ENCODE measurements at regions not wholly inside any gene's neighbourhood (a gene's known extent, or its start where the extent isn't known, plus 50 kb on each side); places are given as distances from the start of the nearest gene placed in this dataset.

- peak in 2 of 6 donors; percentile 49 to 82 for DNase-seq (ENCODE audit: low read depth in 4 of 6, low spot score in 6 of 6)
- no peaks in the 10 kb centered on the region for H3K9me3 ChIP-seq (ENCODE audit: control insufficient read depth, insufficient read depth, low read length)
- 15% methylated on average over 2 of the region's 2 CpGs for WGBS (ENCODE audit: insufficient coverage)
- H3K4me3 ChIP-seq (ENCODE audit: low read depth, low read length), result no peak overlapping the region
- H3K4me1 ChIP-seq (ENCODE audit: control insufficient read depth, insufficient read depth, low read length), result peaks cover 25% of the 10 kb centered on the region
- peaks cover 5% of the 10 kb centered on the region for H3K27me3 ChIP-seq (ENCODE audit: control insufficient read depth, insufficient read depth, low read length)
- H3K27ac ChIP-seq (ENCODE audit: low read depth, low read length), result no peak overlapping the region
- H3K36me3 ChIP-seq (ENCODE audit: control insufficient read depth, insufficient read depth, low read length), result no peaks in the 10 kb centered on the region
Measured at GRCh38 chr11:116461789-116462188, 311.0 kb downstream of the BUD13 start.

- H3K4me1 ChIP-seq (ENCODE audit: control insufficient read depth, insufficient read depth, low read length), result peaks cover 25% of the 10 kb centered on the region
- no peaks in the 10 kb centered on the region for H3K9me3 ChIP-seq (ENCODE audit: control insufficient read depth, insufficient read depth, low read length)
- H3K27ac ChIP-seq (ENCODE audit: low read depth, low read length), result no peak overlapping the region
- WGBS (ENCODE audit: insufficient coverage), result 88% methylated on average over 3 of the region's 3 CpGs
- H3K4me3 ChIP-seq (ENCODE audit: low read depth, low read length), result no peak overlapping the region
- H3K27me3 ChIP-seq (ENCODE audit: control insufficient read depth, insufficient read depth, low read length), result peaks cover 5% of the 10 kb centered on the region
- no peaks in the 10 kb centered on the region for H3K36me3 ChIP-seq (ENCODE audit: control insufficient read depth, insufficient read depth, low read length)
- DNase-seq (ENCODE audit: low read depth in 4 of 6, low spot score in 6 of 6), result no peak
Measured at GRCh38 chr11:116460156-116460920, 312.4 kb downstream of the BUD13 start.

GRCh38 chr11:116459185-116460045 is 313.4 kb downstream of the BUD13 start:
- Histone ChIP-seq H3K4me3 (ENCODE audit: low read depth, low read length) (no peak overlapping the region), H3K4me1 (ENCODE audit: control insufficient read depth, insufficient read depth, low read length) (peaks cover 25% of the 10 kb centered on the region), H3K27me3 (ENCODE audit: control insufficient read depth, insufficient read depth, low read length) (peaks cover 3% of the 10 kb centered on the region), H3K36me3 (ENCODE audit: control insufficient read depth, insufficient read depth, low read length) (no peaks in the 10 kb centered on the region), H3K27ac (ENCODE audit: low read depth, low read length) (no peak overlapping the region), H3K9me3 (ENCODE audit: control insufficient read depth, insufficient read depth, low read length) (no peaks in the 10 kb centered on the region)
- WGBS (ENCODE audit: insufficient coverage), result 61% methylated on average over 8 of the region's 13 CpGs
- DNase-seq (ENCODE audit: low read depth in 4 of 6, low spot score in 6 of 6), result peak in 1 of 6 donors; percentile 55

- H3K36me3 ChIP-seq (ENCODE audit: control insufficient read depth, insufficient read depth, low read length), result no peaks in the 10 kb centered on the region
- no peaks in the 10 kb centered on the region for H3K9me3 ChIP-seq (ENCODE audit: control insufficient read depth, insufficient read depth, low read length)
- no peak overlapping the region for H3K4me3 ChIP-seq (ENCODE audit: low read depth, low read length)
- 100% methylated on average over 1 of the region's 4 CpGs for WGBS (ENCODE audit: insufficient coverage)
- no peak for DNase-seq (ENCODE audit: low read depth in 4 of 6, low spot score in 6 of 6)
- no peak overlapping the region for H3K27ac ChIP-seq (ENCODE audit: low read depth, low read length)
- H3K4me1 ChIP-seq (ENCODE audit: control insufficient read depth, insufficient read depth, low read length), result peaks cover 25% of the 10 kb centered on the region
- H3K27me3 ChIP-seq (ENCODE audit: control insufficient read depth, insufficient read depth, low read length), result peaks cover 3% of the 10 kb centered on the region
Measured at GRCh38 chr11:116458546-116458945, 314.2 kb downstream of the BUD13 start.

GRCh38 chr11:116457336-116458007 is 315.3 kb downstream of the BUD13 start:
- 34% methylated on average over 7 of the region's 10 CpGs for WGBS (ENCODE audit: insufficient coverage)
- H3K9me3 ChIP-seq (ENCODE audit: control insufficient read depth, insufficient read depth, low read length), result no peaks in the 10 kb centered on the region
- H3K27ac ChIP-seq (ENCODE audit: low read depth, low read length), result no peak overlapping the region
- H3K4me3 ChIP-seq (ENCODE audit: low read depth, low read length), result no peak overlapping the region
- H3K27me3 ChIP-seq (ENCODE audit: control insufficient read depth, insufficient read depth, low read length), result peaks cover 3% of the 10 kb centered on the region
- DNase-seq (ENCODE audit: low read depth in 4 of 6, low spot score in 6 of 6), result peak in 1 of 6 donors; percentile 59
- peaks cover 25% of the 10 kb centered on the region for H3K4me1 ChIP-seq (ENCODE audit: control insufficient read depth, insufficient read depth, low read length)
- H3K36me3 ChIP-seq (ENCODE audit: control insufficient read depth, insufficient read depth, low read length), result no peaks in the 10 kb centered on the region

- WGBS (ENCODE audit: insufficient coverage), result 88% methylated on average over 1 of the region's 1 CpG
- Histone ChIP-seq H3K36me3 (ENCODE audit: control insufficient read depth, insufficient read depth, low read length) (no peaks in the 10 kb centered on the region), H3K9me3 (ENCODE audit: control insufficient read depth, insufficient read depth, low read length) (peaks cover 3% of the 10 kb centered on the region), H3K27me3 (ENCODE audit: control insufficient read depth, insufficient read depth, low read length) (no peaks in the 10 kb centered on the region), H3K27ac (ENCODE audit: low read depth, low read length) (no peak overlapping the region), H3K4me3 (ENCODE audit: low read depth, low read length) (no peak overlapping the region), H3K4me1 (ENCODE audit: control insufficient read depth, insufficient read depth, low read length) (peaks cover 18% of the 10 kb centered on the region)
- peak in 1 of 6 donors; percentile 7 for DNase-seq (ENCODE audit: low read depth in 4 of 6, low spot score in 6 of 6)
Measured at GRCh38 chr11:116454951-116455350, 317.8 kb downstream of the BUD13 start.

GRCh38 chr11:116454020-116454645 is 318.7 kb downstream of the BUD13 start:
- Histone ChIP-seq H3K36me3 (ENCODE audit: control insufficient read depth, insufficient read depth, low read length) (no peaks in the 10 kb centered on the region), H3K4me3 (ENCODE audit: low read depth, low read length) (no peak overlapping the region), H3K27me3 (ENCODE audit: control insufficient read depth, insufficient read depth, low read length) (no peaks in the 10 kb centered on the region), H3K9me3 (ENCODE audit: control insufficient read depth, insufficient read depth, low read length) (peaks cover 3% of the 10 kb centered on the region), H3K27ac (ENCODE audit: low read depth, low read length) (no peak overlapping the region), H3K4me1 (ENCODE audit: control insufficient read depth, insufficient read depth, low read length) (peaks cover 15% of the 10 kb centered on the region)
- peak in 2 of 6 donors; percentile 73 to 74 for DNase-seq (ENCODE audit: low read depth in 4 of 6, low spot score in 6 of 6)
- 52% methylated on average over 8 of the region's 9 CpGs for WGBS (ENCODE audit: insufficient coverage)

GRCh38 chr11:116452461-116452860 is 320.3 kb downstream of the BUD13 start:
- H3K36me3 ChIP-seq (ENCODE audit: control insufficient read depth, insufficient read depth, low read length), result no peaks in the 10 kb centered on the region
- H3K9me3 ChIP-seq (ENCODE audit: control insufficient read depth, insufficient read depth, low read length), result peaks cover 3% of the 10 kb centered on the region
- WGBS (ENCODE audit: insufficient coverage), result 46% methylated on average over 3 of the region's 3 CpGs
- H3K27ac ChIP-seq (ENCODE audit: low read depth, low read length), result no peak overlapping the region
- no peak overlapping the region for H3K4me3 ChIP-seq (ENCODE audit: low read depth, low read length)
- H3K4me1 ChIP-seq (ENCODE audit: control insufficient read depth, insufficient read depth, low read length), result peaks cover 6% of the 10 kb centered on the region
- DNase-seq (ENCODE audit: low read depth in 4 of 6, low spot score in 6 of 6), result peak in 1 of 6 donors; percentile 68
- H3K27me3 ChIP-seq (ENCODE audit: control insufficient read depth, insufficient read depth, low read length), result no peaks in the 10 kb centered on the region

- Histone ChIP-seq H3K36me3 (ENCODE audit: control insufficient read depth, insufficient read depth, low read length) (no peaks in the 10 kb centered on the region), H3K4me3 (ENCODE audit: low read depth, low read length) (no peak overlapping the region), H3K4me1 (ENCODE audit: control insufficient read depth, insufficient read depth, low read length) (no peaks in the 10 kb centered on the region), H3K9me3 (ENCODE audit: control insufficient read depth, insufficient read depth, low read length) (peaks cover 3% of the 10 kb centered on the region), H3K27ac (ENCODE audit: low read depth, low read length) (no peak overlapping the region), H3K27me3 (ENCODE audit: control insufficient read depth, insufficient read depth, low read length) (no peaks in the 10 kb centered on the region)
- DNase-seq (ENCODE audit: low read depth in 4 of 6, low spot score in 6 of 6), result no peak
- no CpG with 5 or more reads among the region's 1 CpG for WGBS (ENCODE audit: insufficient coverage)
Measured at GRCh38 chr11:116449522-116449921, 323.3 kb downstream of the BUD13 start.
